Uterus (tissue), 3 donors: ENCODE measurements at regions not wholly inside any gene's neighbourhood (a gene's known extent, or its start where the extent isn't known, plus 50 kb on each side); places are given as distances from the start of the nearest gene placed in this dataset.
A peak's percentile ranks its signal among the peaks of the same experiment; 100 is the strongest.

Experiments used
- DNase-seq, 2 donors: peaks; one replicate each; pipeline ENCODE4 v3.0.0-alpha.2; 2019 to 2020
- H3K27ac ChIP-seq, 2 donors: fragments of 200-600 bp; sonication (generic); 1 replicate in 1 of 2; 2 replicates in 1 of 2; pipeline ENCODE4 v1.5.1; 2016 to 2018
- H3K27me3 ChIP-seq, 2 donors: fragments of 200-600 bp; sonication (generic); one replicate each; pipeline ENCODE4 v1.5.1; 2018 to 2019; ENCODE audit warnings: control low read depth in 1 of 2
- H3K36me3 ChIP-seq, 2 donors: fragments of 200-600 bp; sonication (generic); one replicate each; pipeline ENCODE4 v1.5.1; 2019; ENCODE audit warnings: control low read depth in 1 of 2
- H3K4me1 ChIP-seq, 2 donors: fragments of 200-600 bp; sonication (generic); one replicate each; pipeline ENCODE4 v1.5.1; 2018 to 2019; ENCODE audit warnings: control low read depth in 1 of 2
- H3K4me3 ChIP-seq, 2 donors: fragments of 200-600 bp; sonication (generic); 1 replicate in 1 of 2; 2 replicates in 1 of 2; pipeline ENCODE4 v1.5.1; 2018 to 2019; ENCODE audit warnings: mild to moderate bottlenecking in 1 of 2
- H3K9me3 ChIP-seq, 2 donors: fragments of 200-600 bp; sonication (generic); one replicate each; pipeline ENCODE4 v1.5.1; 2019; ENCODE audit warnings: control low read depth in 1 of 2
- POLR2A ChIP-seq, 2 donors: fragments of 450-650 bp; IDR thresholded peaks; one replicate each; pipeline ENCODE4 v1.6.1; 2016; ENCODE audit warnings: antibody characterized with exemption in 2 of 2, mild to moderate bottlenecking in 1 of 2, moderate library complexity in 1 of 2
- intact Hi-C: fragments of 100-400 bp; cut with DNase I; formaldehyde crosslinking; loops from one replicate; pipeline ENCODE4 v1.15.1; 2023; ENCODE audit warnings: low total_unique reads
- TF ChIP-seq, protein P1 (sequence below), 4 experiments: fragments of 200-600 bp in 2 of 4; fragments of 450-650 bp in 2 of 4; sonication (generic) in 2 of 4; IDR thresholded peaks; one replicate each; pipeline ENCODE4 v1.5.1; 2016 to 2019; ENCODE audit warnings: antibody characterized with exemption in 4 of 4, mild to moderate bottlenecking in 2 of 4, moderate library complexity in 1 of 4
- donor health status: DM: yes; HTN: yes; CAD: no.

DNA sequence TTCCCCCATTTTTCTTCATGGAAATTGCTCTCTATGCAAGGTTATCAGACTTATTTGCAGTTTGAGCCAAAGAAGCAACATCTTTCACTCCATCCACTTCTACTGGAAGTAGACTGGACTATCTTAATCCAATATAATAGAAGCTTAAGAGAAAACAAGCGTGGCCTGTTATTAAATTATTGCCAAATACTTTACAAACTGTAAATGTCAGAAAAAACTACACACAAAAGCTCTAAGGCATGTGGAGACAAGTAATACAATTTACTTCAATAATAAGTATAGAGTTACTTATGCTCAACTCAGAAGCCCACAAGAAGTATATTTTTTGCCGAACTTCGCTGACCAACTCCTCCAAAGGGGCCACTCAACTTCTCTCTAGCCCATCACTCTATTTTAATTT is 120.3 kb downstream of the BDH1 start:
- no peak for TF ChIP-seq POLR2A (IDR thresholded peaks at IDR 0.05)
- TF ChIP-seq, protein P1, sequence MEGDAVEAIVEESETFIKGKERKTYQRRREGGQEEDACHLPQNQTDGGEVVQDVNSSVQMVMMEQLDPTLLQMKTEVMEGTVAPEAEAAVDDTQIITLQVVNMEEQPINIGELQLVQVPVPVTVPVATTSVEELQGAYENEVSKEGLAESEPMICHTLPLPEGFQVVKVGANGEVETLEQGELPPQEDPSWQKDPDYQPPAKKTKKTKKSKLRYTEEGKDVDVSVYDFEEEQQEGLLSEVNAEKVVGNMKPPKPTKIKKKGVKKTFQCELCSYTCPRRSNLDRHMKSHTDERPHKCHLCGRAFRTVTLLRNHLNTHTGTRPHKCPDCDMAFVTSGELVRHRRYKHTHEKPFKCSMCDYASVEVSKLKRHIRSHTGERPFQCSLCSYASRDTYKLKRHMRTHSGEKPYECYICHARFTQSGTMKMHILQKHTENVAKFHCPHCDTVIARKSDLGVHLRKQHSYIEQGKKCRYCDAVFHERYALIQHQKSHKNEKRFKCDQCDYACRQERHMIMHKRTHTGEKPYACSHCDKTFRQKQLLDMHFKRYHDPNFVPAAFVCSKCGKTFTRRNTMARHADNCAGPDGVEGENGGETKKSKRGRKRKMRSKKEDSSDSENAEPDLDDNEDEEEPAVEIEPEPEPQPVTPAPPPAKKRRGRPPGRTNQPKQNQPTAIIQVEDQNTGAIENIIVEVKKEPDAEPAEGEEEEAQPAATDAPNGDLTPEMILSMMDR (IDR thresholded peaks at IDR 0.05) = no peak
- H3K9me3 ChIP-seq = no peaks in the 10 kb centered on the region
- DNase-seq = no peak
- H3K27me3 ChIP-seq = no peaks in the 10 kb centered on the region
- no peaks in the 10 kb centered on the region for H3K4me1 ChIP-seq
- H3K27ac ChIP-seq = no peak overlapping the region
- intact Hi-C loops = no loop called here
- H3K4me3 ChIP-seq = no peak overlapping the region
- H3K36me3 ChIP-seq = no peaks in the 10 kb centered on the region

DNA sequence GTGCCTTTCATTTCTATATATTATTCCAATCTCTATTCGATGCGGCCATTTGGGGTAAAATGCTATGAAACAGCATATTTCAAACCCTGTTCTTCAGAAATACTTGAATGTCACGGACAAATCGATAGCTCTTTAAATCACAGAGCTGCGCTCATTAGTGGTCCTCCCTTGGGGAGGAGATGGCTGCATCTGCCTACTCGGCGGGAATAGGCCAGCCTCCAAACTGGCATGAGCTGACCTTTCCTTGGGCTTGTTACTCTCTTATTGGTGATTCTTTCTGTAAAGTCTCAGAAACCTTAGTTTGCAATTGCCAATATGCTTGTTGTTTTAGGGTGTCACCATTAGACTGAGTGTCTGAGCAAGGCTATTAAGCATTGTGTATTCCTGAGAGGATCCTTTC is 120.9 kb downstream of the BDH1 start:
- Histone ChIP-seq H3K9me3 (no peaks in the 10 kb centered on the region), H3K27ac (no peak overlapping the region), H3K36me3 (no peaks in the 10 kb centered on the region), H3K27me3 (no peaks in the 10 kb centered on the region), H3K4me1 (no peaks in the 10 kb centered on the region), H3K4me3 (no peak overlapping the region)
- intact Hi-C loops = no loop called here
- no peak for DNase-seq
- TF ChIP-seq POLR2A (IDR thresholded peaks at IDR 0.05) = no peak
- TF ChIP-seq, protein P1 (IDR thresholded peaks at IDR 0.05) = no peak

DNA sequence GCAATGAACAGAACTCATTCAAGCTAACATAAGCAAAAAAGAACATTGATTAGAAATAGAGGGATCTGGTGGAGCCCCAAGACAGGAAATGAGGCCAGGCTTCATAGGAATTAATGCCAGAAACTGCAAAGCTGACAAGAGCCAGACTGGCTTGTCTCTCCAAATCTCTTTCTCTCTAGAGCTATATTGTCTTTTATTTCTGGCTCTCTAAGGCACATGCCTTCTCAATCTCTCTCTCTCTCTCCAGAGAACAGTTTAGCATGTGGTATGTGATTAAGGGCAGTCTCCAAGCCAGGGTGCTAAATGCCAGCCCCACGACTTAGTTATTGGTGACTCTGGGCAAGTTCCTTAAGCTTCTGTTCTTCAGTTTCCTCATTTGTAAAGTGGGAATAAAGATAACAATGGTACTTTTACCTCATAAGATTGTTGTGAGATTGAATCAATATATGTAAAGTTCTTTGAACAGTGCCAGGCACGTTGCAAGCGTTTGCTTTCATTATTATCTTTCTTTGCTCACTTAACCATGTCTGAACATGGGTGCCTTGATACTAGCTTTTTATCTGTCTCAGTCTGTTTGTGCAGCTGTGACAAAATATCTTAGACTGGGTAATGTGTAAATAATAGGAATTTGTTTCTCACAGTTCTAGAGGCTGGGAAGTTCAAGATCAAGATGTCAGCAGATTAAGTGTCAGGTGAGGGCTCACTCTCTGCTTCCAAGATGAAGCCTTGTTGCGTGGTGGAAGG is 123.2 kb downstream of the BDH1 start:
- no peaks in the 10 kb centered on the region for H3K9me3 ChIP-seq
- H3K4me1 ChIP-seq = peaks cover 3 to 9% of the 10 kb centered on the region in 2 donors
- peak overlapping the region; percentile 77 to 84 for H3K27ac ChIP-seq
- DNase-seq = no peak
- H3K36me3 ChIP-seq = no peaks in the 10 kb centered on the region
- TF ChIP-seq, protein P1 (IDR thresholded peaks at IDR 0.05) = no peak
- no peak for TF ChIP-seq POLR2A (IDR thresholded peaks at IDR 0.05)
- no peak overlapping the region for H3K4me3 ChIP-seq
- H3K27me3 ChIP-seq = no peaks in the 10 kb centered on the region
- intact Hi-C loops = no loop called here

DNA sequence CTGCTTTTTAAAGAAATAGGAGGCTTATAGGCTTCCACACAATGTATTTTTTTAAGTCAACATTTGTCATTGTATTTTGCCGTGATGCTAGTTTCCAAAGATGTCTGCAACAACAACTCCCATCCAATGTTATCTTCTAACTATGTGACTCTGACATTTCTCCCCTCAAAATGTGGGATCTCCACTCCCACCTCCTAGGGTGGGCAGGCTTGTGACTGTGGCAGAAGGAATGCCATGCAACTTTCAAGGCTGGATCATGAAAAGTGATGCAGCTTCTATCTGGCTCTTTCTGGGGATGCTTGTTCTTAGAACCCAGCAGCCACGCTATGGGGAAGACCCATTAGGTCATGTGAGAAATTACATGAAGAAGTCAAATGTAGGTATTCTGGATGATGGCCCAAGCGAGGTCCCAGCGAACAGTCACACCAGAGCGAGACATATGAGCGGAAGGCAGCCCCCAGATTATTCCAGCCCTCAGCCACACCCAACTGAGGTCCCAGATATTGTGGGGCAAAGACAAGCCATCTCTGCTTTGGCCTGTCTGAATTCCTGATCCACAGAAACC is 124.3 kb downstream of the BDH1 start:
- H3K9me3 ChIP-seq = no peaks in the 10 kb centered on the region
- no peaks in the 10 kb centered on the region for H3K27me3 ChIP-seq
- H3K4me3 ChIP-seq = no peak overlapping the region
- intact Hi-C loops = no loop called here
- H3K4me1 ChIP-seq = peaks cover 3 to 9% of the 10 kb centered on the region in 2 donors
- no peak for TF ChIP-seq POLR2A (IDR thresholded peaks at IDR 0.05)
- TF ChIP-seq, protein P1 (IDR thresholded peaks at IDR 0.05) = no peak
- no peaks in the 10 kb centered on the region for H3K36me3 ChIP-seq
- peak overlapping the region; percentile 77 to 84 for H3K27ac ChIP-seq
- no peak for DNase-seq

DNA sequence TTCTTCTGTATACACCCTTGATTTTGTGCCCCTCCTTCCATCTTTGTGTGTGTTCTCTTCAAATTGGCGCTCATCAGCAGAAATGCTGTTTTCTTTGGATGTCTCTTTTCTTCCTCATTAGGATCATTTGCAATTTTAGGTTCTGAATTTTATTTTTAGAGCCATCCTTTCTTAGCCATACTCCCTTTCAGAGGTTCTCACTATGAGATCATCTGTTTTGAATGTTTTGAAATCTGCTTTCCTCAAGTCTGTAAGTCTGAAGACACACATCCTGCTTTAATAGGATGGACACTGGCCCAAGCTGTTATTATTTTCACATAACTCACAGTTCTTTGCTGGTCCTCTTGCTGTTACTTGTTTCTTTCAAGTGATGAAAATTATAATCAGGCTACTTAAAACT is 124.8 kb downstream of the BDH1 start:
- intact Hi-C loops = no loop called here
- no peak for DNase-seq
- H3K36me3 ChIP-seq = no peaks in the 10 kb centered on the region
- no peak overlapping the region for H3K4me3 ChIP-seq
- TF ChIP-seq POLR2A (IDR thresholded peaks at IDR 0.05) = no peak
- TF ChIP-seq, protein P1 (IDR thresholded peaks at IDR 0.05) = no peak
- H3K9me3 ChIP-seq = no peaks in the 10 kb centered on the region
- H3K4me1 ChIP-seq = peaks cover 3 to 9% of the 10 kb centered on the region in 2 donors
- H3K27ac ChIP-seq = peak overlapping the region; percentile 77 to 84
- H3K27me3 ChIP-seq = no peaks in the 10 kb centered on the region
